HG03575 (cell line): ENCODE measurements at regions not wholly inside any gene's neighbourhood (a gene's known extent, or its start where the extent isn't known, plus 50 kb on each side); places are given as distances from the start of the nearest gene placed in this dataset.
"Not testable (repeated sequence)": the region's sequence is repeated elsewhere in the genome, so short reads cannot be mapped to it uniquely, and the experiment has no call there.

Experiments
- ATAC-seq: cut with Tn5 transposase; IDR thresholded peaks from one replicate; pipeline ENCODE4 v1.9.1; 2021; ENCODE audit not compliant: unreplicated experiment, insufficient number of reproducible peaks, low FRiP score; ENCODE audit errors: extremely low read depth

- no peak for ATAC-seq
Observed at GRCh38 chr10:30560326-30560725, 69.2 kb downstream of the LYZL2 start.

- ATAC-seq: no peak
Observed at GRCh38 chr10:30559180-30559579, 70.4 kb downstream of the LYZL2 start.

- no peak for ATAC-seq
Observed at GRCh38 chr10:30558411-30558810, 71.1 kb downstream of the LYZL2 start.

- ATAC-seq: no peak
Observed at GRCh38 chr10:30557884-30558283, 71.7 kb downstream of the LYZL2 start.

- ATAC-seq: no peak
Observed at GRCh38 chr10:30556189-30556588, 73.4 kb downstream of the LYZL2 start.

GRCh38 chr10:30555465-30555864 is 74.1 kb downstream of the LYZL2 start:
- no peak for ATAC-seq

GRCh38 chr10:30554440-30554825 is 75.1 kb downstream of the LYZL2 start:
- no peak for ATAC-seq

GRCh38 chr10:30553626-30554439 is 75.7 kb downstream of the LYZL2 start:
- no peak for ATAC-seq

- ATAC-seq: no peak
Observed at GRCh38 chr10:30553018-30553625, 76.4 kb downstream of the LYZL2 start.

GRCh38 chr10:30550967-30551815 is 78.4 kb downstream of the LYZL2 start:
- no peak for ATAC-seq

GRCh38 chr10:30549134-30549687 is 80.3 kb downstream of the LYZL2 start:
- ATAC-seq: not testable (repeated sequence)

GRCh38 chr10:30546511-30546910 is 83.0 kb downstream of the LYZL2 start:
- no peak for ATAC-seq

- no peak for ATAC-seq
Observed at GRCh38 chr10:30542895-30543288, 86.7 kb downstream of the LYZL2 start.

GRCh38 chr10:30542001-30542894 is 87.3 kb downstream of the LYZL2 start:
- ATAC-seq: no peak

GRCh38 chr10:30540276-30540675 is 89.3 kb downstream of the LYZL2 start:
- no peak for ATAC-seq

- no peak for ATAC-seq
Observed at GRCh38 chr10:30538086-30538485, 91.5 kb downstream of the LYZL2 start.

- no peak for ATAC-seq
Observed at GRCh38 chr10:30537586-30537985, 92.0 kb downstream of the LYZL2 start.

GRCh38 chr10:30537158-30537557 is 92.4 kb downstream of the LYZL2 start:
- not testable (repeated sequence) for ATAC-seq

GRCh38 chr10:30536578-30536977 is 93.0 kb downstream of the LYZL2 start:
- ATAC-seq: no peak
